ENCODE measurements at regions not wholly inside any gene's neighbourhood (a gene's known extent, or its start where the extent isn't known, plus 50 kb on each side); places are given as distances from the start of the nearest gene placed in this dataset.

DNA sequence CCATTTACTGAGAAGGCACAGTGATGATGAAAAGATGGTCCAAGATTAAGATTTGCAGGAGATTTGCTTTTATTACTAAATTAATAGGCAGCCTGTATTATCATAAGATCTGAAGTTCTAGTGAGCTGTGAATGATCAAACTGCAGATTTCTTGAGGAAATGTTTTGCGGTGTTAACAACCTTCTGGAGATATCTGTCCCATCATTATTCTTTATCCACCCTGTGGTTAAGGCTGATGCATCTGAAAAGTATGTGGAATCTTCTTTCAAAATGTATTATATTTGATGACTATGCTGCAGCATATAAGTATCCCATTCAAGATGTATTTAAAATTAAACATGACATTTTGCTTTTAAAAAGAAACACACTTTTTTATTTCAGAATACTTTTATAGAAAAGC, 150.3 kb downstream of the POLR1F start:
- TF ChIP-seq POLR2A (IDR thresholded peaks at IDR 0.05) (no peak), EP300 (IDR thresholded peaks at IDR 0.05) (no peak), POLR2AphosphoS5 (IDR thresholded peaks at IDR 0.05) (no peak)
- TF ChIP-seq, protein P1, sequence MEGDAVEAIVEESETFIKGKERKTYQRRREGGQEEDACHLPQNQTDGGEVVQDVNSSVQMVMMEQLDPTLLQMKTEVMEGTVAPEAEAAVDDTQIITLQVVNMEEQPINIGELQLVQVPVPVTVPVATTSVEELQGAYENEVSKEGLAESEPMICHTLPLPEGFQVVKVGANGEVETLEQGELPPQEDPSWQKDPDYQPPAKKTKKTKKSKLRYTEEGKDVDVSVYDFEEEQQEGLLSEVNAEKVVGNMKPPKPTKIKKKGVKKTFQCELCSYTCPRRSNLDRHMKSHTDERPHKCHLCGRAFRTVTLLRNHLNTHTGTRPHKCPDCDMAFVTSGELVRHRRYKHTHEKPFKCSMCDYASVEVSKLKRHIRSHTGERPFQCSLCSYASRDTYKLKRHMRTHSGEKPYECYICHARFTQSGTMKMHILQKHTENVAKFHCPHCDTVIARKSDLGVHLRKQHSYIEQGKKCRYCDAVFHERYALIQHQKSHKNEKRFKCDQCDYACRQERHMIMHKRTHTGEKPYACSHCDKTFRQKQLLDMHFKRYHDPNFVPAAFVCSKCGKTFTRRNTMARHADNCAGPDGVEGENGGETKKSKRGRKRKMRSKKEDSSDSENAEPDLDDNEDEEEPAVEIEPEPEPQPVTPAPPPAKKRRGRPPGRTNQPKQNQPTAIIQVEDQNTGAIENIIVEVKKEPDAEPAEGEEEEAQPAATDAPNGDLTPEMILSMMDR (IDR thresholded peaks at IDR 0.05), result no peak
